Activated naive CD4-positive, alpha-beta T cell treated with anti-CD3 and anti-CD28 coated beads, Interleukin-2, amount 50 U/mL, for 24 hours (primary cell): ENCODE measurements at regions not wholly inside any gene's neighbourhood (a gene's known extent, or its start where the extent isn't known, plus 50 kb on each side); places are given as distances from the start of the nearest gene placed in this dataset.

Experiments
- H3K27ac Mint-ChIP-seq: one replicate; pipeline ENCODE4 v1.8.0; 2021; ENCODE audit warnings: mild to moderate bottlenecking, mixed read lengths
- H3K27me3 Mint-ChIP-seq: one replicate; pipeline ENCODE4 v1.8.0; 2021; ENCODE audit warnings: mixed read lengths
- H3K36me3 Mint-ChIP-seq: one replicate; pipeline ENCODE4 v1.8.0; 2021; ENCODE audit warnings: mixed read lengths
- H3K4me1 Mint-ChIP-seq: one replicate; pipeline ENCODE4 v1.8.0; 2021; ENCODE audit warnings: mixed read lengths
- H3K4me3 Mint-ChIP-seq: one replicate; pipeline ENCODE4 v1.8.0; 2021; ENCODE audit warnings: mild to moderate bottlenecking, mixed read lengths
- H3K9me3 Mint-ChIP-seq: one replicate; pipeline ENCODE4 v1.8.0; 2021; ENCODE audit warnings: mixed read lengths

DNA sequence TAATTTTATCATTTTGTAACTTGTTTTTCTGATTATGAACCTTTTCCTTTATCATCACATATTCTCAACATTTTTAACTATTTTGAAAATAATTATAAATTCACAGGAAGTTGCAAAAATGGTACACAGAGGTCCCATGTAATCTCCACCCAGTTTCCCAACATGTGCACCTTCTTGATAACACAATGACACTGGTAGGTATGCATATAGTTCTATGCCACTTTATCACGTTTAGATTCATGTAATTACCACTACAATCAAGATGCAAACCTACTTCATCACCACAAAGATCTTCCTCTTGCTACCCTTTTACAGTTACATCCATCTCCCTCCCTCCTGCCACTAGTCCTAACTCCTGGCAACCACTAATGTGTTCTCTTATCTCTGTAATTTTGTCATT, 413.9 kb downstream of the SHQ1 start:
- peaks cover 77% of the 10 kb centered on the region for H3K4me1 Mint-ChIP-seq
- H3K36me3 Mint-ChIP-seq = peaks cover 27% of the 10 kb centered on the region
- H3K27me3 Mint-ChIP-seq = no peaks in the 10 kb centered on the region
- no peak overlapping the region for H3K27ac Mint-ChIP-seq
- no peaks in the 10 kb centered on the region for H3K9me3 Mint-ChIP-seq
- H3K4me3 Mint-ChIP-seq = no peak overlapping the region

DNA sequence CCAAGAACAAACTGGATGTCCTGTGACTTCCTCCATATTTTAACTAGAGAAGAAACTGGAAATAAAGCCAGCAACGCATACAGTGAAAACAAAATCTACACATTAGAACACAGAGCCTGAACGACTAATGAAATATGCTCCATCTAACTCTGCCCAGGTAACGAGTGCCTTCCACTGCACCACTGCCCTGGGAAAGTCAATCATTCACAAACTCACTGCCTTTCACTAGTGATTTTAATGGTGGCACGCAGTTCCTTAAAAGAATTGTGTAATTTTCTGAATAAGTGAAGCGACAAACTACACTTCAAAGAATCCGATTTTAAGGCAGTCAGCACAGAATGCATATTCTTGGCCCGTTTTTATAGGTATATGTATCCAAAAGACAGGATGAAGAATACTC, 416.0 kb downstream of the SHQ1 start:
- H3K27me3 Mint-ChIP-seq = no peaks in the 10 kb centered on the region

DNA sequence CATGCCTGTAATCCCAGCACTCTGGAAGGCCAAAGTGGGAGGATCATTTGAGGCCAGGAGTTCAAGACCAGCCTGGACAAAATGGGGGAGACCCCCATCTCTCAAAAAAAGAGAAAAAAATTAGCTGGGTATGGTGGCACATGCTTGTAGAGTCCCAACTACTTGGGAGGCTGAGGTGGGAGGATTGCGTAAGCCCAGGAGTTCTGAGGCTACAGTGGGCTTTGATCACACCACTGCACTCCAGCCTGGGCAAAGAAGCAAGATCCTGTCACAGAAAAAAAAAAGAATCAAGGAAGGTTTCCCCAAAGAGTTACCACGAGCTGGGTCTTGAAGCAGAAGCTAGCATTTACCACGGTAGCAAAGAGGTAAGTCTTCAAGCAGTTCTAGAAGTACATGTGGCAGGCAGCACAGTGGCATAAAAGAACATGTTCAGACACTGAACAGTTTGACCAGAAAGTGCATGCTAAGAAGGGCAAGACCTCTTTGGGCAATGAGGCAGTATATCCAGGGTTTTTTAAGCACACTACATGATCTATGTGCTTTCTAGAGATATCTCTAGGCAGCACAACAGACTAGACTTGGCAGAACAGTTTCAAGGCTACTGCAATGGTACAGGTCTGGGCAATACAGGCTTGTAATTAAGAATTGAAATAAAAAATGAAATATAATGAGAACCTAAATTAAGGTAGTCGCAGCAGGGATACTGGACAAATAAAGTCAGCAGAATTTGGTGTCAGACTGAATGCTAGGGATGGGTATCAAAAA, 418.5 kb downstream of the SHQ1 start:
- no peaks in the 10 kb centered on the region for H3K9me3 Mint-ChIP-seq
- H3K4me1 Mint-ChIP-seq = peaks cover 95% of the 10 kb centered on the region
- no peak overlapping the region for H3K4me3 Mint-ChIP-seq
- H3K36me3 Mint-ChIP-seq = peaks cover 14% of the 10 kb centered on the region
- no peak overlapping the region for H3K27ac Mint-ChIP-seq
- no peaks in the 10 kb centered on the region for H3K27me3 Mint-ChIP-seq

More for the DNA sequence above, 416.0 kb downstream of the SHQ1 start:
- Mint-ChIP-seq H3K27ac (no peak overlapping the region), H3K4me3 (no peak overlapping the region), H3K9me3 (no peaks in the 10 kb centered on the region), H3K36me3 (peaks cover 17% of the 10 kb centered on the region), H3K4me1 (peaks cover 76% of the 10 kb centered on the region)

DNA sequence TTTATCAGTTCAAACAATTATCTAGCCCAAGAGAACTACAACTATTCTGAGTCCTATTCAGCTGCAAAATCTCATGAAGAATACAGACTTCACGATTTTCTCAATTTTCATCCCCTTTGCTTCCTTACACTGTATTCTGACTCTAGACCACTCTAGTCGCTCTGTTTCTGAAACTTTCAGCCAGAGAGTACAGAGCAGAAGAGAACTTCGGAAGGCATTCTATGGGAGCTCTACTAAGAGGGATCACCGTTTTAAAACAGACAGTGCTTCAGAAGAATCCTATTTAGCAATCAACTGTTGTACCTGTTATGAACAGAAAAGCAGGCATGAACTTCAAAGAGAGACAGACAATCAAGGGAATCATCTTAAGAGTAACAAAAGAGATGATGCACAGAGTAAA, 419.4 kb downstream of the SHQ1 start:
- H3K27ac Mint-ChIP-seq = no peak overlapping the region
- peaks cover 9% of the 10 kb centered on the region for H3K36me3 Mint-ChIP-seq
- no peaks in the 10 kb centered on the region for H3K27me3 Mint-ChIP-seq
- H3K4me1 Mint-ChIP-seq = peaks cover 95% of the 10 kb centered on the region
- no peaks in the 10 kb centered on the region for H3K9me3 Mint-ChIP-seq
- no peak overlapping the region for H3K4me3 Mint-ChIP-seq

DNA sequence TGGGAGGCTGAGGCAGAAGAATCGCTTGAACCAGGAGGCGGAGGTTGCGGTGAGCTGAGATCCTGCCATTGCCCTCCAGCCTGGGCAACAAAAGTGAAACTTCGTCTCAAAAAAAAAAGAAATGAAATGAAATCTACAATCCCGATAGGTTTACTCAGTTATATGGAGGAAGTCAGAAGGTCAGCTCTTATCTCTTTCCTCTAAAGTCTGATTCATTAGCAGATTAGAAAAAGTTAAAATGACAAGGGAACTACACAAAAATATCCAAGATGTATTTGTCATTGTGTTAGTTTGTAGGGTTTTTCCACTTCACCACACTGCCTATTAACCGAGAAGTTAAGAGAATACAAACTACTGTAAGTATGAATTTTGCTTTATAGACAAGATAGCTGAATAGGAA, 420.6 kb downstream of the SHQ1 start:
- Mint-ChIP-seq H3K9me3 (no peaks in the 10 kb centered on the region), H3K4me3 (peak overlapping the region; percentile 31), H3K27ac (no peak overlapping the region), H3K27me3 (no peaks in the 10 kb centered on the region), H3K4me1 (peaks cover 89% of the 10 kb centered on the region), H3K36me3 (peaks cover 12% of the 10 kb centered on the region)

DNA sequence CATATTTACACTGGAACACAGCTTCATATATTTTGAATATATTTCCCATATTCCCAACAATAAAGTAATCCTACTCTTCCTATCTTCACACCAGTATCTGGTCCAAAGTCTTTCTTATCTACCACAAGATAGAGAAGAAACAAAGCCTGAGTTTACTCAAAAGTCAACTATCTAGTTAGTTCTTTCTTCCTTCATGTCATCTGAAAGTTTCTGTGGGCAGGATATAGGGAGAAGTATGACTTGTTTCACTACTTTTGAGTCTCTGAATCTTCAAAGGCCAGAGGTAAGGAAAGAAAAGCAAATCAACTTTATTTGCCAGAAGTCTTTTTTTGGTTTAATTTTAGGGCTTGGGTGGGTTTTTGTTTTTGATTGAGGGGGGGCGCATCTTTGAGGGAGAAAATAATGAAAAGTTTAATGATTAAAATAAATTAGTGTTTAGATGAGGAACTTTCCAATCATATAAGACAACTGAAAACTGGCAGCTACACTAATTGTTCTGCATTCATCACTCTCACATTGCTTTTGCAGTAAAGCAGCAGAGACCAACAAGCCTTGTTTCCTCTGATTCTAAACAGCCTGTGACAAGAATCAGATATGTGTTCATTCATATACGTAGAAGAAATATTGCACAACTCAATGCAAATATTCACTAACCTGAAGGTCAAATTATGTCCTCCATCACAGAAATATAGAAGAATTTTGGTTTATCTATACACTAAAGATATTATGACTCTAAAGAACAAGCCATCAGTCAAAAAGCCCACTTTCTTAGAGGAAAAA, 421.4 kb downstream of the SHQ1 start:
- H3K27ac Mint-ChIP-seq = peak overlapping the region; percentile 90

DNA sequence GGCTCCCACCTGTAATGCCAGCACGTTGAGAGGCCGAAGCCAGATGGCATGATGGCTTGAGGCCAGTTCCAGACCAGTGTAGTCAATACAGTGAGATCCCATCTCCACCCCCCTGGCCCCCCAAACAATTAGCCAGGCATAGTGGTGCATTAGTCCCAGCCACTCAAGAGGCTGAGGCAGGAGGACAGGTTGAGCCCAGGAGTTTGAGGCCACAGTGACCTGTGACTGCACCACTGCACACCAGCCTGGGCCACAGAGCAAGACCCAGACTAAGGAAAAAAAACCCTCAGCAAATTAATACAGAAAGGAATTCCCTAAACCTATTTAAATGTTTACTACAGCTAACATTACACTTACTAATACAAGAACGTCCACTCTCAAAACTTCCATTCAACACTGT, 424.6 kb downstream of the SHQ1 start:
- peaks cover 90% of the 10 kb centered on the region for H3K4me1 Mint-ChIP-seq
- H3K36me3 Mint-ChIP-seq = peaks cover 23% of the 10 kb centered on the region
- no peak overlapping the region for H3K4me3 Mint-ChIP-seq
- no peaks in the 10 kb centered on the region for H3K9me3 Mint-ChIP-seq
- no peak overlapping the region for H3K27ac Mint-ChIP-seq
- H3K27me3 Mint-ChIP-seq = no peaks in the 10 kb centered on the region

More for the DNA sequence above, 421.4 kb downstream of the SHQ1 start:
- Mint-ChIP-seq H3K4me3 (peak overlapping the region; percentile 56), H3K27me3 (no peaks in the 10 kb centered on the region), H3K4me1 (peaks cover 89% of the 10 kb centered on the region), H3K9me3 (no peaks in the 10 kb centered on the region), H3K36me3 (peaks cover 18% of the 10 kb centered on the region)

DNA sequence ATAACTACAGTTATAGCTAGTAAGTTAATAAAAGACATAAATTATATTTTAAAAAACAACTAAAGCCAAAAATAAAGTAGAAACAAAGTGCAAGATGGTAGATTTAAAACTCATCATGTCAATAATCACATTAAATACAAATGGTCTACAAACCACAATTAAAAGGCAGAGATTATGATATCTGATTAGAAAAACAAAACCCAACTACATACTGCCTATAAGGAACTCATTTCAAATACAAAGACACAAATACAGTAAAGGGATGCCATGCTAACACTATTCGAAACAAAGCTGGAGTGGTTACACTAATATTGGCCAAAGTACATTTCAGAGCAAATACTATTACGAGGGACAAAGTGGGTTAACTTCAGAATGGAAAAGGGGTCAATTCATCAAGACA, 426.5 kb downstream of the SHQ1 start:
- H3K4me3 Mint-ChIP-seq = no peak overlapping the region
- no peaks in the 10 kb centered on the region for H3K27me3 Mint-ChIP-seq
- H3K36me3 Mint-ChIP-seq = peaks cover 23% of the 10 kb centered on the region
- H3K9me3 Mint-ChIP-seq = no peaks in the 10 kb centered on the region
- H3K4me1 Mint-ChIP-seq = peaks cover 88% of the 10 kb centered on the region
- no peak overlapping the region for H3K27ac Mint-ChIP-seq

DNA sequence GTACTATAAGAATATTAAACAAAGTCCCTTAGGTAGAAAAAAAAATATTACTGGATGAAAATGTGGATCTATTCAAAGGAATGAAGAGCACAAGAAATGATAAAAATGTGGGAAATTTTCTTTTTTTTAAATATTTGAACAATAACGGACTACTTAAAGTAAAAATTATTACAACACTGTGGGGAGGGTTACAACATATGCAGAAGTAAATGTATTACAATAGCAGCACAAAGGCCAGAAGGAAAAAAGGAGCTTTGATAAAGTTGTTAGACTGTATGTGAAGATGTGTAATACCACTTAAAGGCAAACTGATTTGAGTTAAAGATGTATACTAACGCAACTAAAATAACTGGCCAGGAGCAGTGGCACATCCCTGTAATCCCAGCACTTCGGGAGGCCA, 427.1 kb downstream of the SHQ1 start:
- no peaks in the 10 kb centered on the region for H3K27me3 Mint-ChIP-seq
- H3K36me3 Mint-ChIP-seq = peaks cover 21% of the 10 kb centered on the region

DNA sequence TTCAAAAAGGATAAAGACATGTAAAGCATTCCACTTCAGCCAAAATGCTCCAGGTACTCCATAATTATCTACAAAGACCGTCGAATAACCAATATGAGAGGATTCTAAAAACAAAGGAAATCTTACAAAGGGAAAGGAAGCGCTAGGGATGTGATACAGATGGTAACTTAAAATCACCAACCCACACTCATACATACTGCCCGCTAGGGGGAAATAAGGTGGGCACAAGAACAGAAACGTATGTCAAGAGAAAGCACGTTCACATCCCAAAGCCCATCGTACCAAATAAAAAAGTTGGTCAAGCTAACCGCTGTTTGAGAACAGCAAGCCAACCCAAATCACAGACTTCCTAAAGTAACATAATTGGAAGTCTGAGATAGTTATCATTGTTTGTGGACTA, 429.4 kb downstream of the SHQ1 start:
- Mint-ChIP-seq H3K27ac (peak overlapping the region; percentile 78), H3K36me3 (peaks cover 25% of the 10 kb centered on the region), H3K9me3 (no peaks in the 10 kb centered on the region), H3K4me3 (peak overlapping the region; percentile 51), H3K4me1 (peaks cover 84% of the 10 kb centered on the region), H3K27me3 (no peaks in the 10 kb centered on the region)

More for the DNA sequence above, 427.1 kb downstream of the SHQ1 start:
- Mint-ChIP-seq H3K9me3 (no peaks in the 10 kb centered on the region), H3K27ac (no peak overlapping the region), H3K4me1 (peaks cover 87% of the 10 kb centered on the region), H3K4me3 (no peak overlapping the region)

DNA sequence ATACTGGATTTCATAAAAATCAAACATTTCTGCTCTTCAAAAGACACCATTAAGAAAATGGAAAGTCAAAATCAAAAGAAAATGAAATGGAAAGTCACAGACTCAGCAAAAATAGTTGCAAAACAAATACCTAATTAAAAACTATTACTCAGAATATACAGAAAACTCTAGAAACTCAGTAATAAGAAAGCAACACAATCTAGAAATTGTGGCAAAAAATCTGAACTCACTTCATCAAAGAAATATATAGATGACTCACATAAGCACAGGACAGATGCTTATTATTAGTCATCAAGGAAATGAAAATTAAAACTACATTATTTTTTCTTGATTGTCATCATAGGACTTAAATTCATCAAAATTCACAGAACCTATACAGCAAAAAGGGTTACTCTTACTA, 430.0 kb downstream of the SHQ1 start:
- Mint-ChIP-seq H3K9me3 (no peaks in the 10 kb centered on the region), H3K4me3 (peak overlapping the region; percentile 51), H3K4me1 (peaks cover 84% of the 10 kb centered on the region), H3K27me3 (no peaks in the 10 kb centered on the region), H3K27ac (peak overlapping the region; percentile 70), H3K36me3 (peaks cover 25% of the 10 kb centered on the region)

DNA sequence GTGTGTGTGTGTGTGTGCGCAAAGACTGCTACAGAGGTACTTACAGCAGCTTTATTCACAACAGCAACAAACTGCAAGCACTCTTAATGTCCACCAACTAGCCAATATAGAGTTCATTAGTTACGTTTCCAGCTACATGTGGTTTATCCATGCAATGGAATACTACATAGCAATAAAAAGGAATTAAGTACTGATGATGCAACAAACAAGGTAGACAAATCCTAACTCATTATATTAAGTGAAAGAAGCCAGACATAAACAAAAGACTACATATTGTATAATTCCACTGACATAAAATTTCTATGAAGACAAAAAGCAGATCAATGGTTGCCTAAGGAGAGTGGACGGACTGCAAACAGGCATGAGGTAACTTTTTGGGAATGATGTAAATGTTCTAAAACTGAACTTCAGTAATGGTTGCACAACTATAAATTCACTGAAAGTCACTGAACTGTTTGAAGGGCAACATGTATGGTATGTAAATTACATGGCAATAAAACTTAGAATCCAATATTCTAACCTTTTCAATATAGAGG, 433.7 kb downstream of the SHQ1 start:
- Mint-ChIP-seq H3K36me3 (peaks cover 8% of the 10 kb centered on the region), H3K4me1 (peaks cover 90% of the 10 kb centered on the region), H3K9me3 (no peaks in the 10 kb centered on the region), H3K27me3 (no peaks in the 10 kb centered on the region), H3K27ac (no peak overlapping the region), H3K4me3 (no peak overlapping the region)

DNA sequence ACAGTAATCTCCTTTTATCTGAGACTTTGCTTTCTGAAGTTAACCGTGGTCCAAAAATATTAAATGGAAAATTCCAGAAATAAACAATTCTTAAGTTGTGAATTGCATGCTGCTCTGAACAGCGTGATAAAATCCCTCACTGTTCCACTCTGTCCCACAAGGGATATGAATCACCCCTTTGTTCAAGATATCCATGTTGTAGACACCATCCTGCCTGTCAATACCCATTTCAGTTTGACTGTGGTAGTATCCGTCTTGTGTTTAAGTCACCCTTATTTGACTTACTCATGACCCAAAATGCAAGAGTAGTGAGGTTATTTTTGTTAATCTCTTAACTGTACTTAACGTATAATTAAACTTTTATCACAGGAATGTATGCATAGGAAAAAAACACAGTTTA, 435.0 kb downstream of the SHQ1 start:
- no peaks in the 10 kb centered on the region for H3K27me3 Mint-ChIP-seq
- peaks cover 8% of the 10 kb centered on the region for H3K36me3 Mint-ChIP-seq
- no peak overlapping the region for H3K4me3 Mint-ChIP-seq
- peaks cover 90% of the 10 kb centered on the region for H3K4me1 Mint-ChIP-seq
- no peak overlapping the region for H3K27ac Mint-ChIP-seq
- H3K9me3 Mint-ChIP-seq = no peaks in the 10 kb centered on the region

DNA sequence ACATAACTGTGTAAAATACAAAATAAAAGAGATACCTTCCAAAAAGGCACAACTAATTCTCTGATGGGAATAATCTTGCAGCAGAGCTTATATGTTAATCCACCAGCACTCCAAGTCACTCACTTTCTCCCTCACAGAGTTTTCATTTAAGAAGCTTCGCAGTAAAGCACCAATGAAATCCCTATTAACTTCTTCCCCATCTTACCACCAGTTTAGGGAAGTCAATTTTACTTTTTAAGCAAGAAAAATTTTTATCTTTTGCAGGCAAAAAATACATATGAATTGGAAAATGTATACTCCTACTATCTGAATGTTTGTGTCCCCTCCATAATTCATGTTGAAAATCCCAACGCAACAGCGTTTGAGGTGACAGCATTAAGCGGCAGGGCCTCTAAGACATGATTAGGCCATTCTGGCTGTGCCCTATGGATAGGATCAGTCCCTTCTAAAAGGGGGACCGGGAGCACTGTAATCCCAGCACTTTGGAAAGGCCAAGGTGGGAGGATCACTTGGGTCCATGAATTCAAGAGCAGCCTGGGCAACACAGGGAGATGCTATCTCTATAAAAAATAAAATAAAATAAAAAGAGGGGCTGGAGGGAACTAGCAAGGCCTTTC, 435.8 kb downstream of the SHQ1 start:
- peak overlapping the region; percentile 23 for H3K27ac Mint-ChIP-seq
- H3K4me1 Mint-ChIP-seq = peaks cover 90% of the 10 kb centered on the region
- H3K9me3 Mint-ChIP-seq = no peaks in the 10 kb centered on the region
- H3K36me3 Mint-ChIP-seq = peaks cover 8% of the 10 kb centered on the region
- no peaks in the 10 kb centered on the region for H3K27me3 Mint-ChIP-seq
- H3K4me3 Mint-ChIP-seq = no peak overlapping the region

DNA sequence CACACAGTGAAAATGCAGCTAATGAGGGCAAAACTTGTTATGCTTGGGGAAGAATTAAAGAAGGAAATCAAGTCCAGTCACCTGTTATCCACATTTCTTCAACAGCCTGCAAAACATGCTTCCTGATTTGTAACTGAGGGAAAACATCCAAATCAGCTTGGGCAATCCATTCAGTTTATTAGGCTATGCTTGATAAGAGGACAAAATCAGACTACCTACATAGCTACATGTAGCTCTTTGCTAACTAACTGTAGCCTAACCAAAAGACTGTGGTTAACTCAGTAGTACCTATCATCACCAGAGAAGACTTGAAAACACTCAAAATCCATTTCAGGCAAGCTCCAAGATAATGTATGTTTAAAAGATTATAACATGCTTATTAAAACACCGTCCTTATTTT, 436.4 kb downstream of the SHQ1 start:
- H3K27ac Mint-ChIP-seq = no peak overlapping the region
- H3K27me3 Mint-ChIP-seq = no peaks in the 10 kb centered on the region
- peak overlapping the region; percentile 15 for H3K4me3 Mint-ChIP-seq
- peaks cover 8% of the 10 kb centered on the region for H3K36me3 Mint-ChIP-seq
- H3K4me1 Mint-ChIP-seq = peaks cover 94% of the 10 kb centered on the region
- H3K9me3 Mint-ChIP-seq = no peaks in the 10 kb centered on the region

DNA sequence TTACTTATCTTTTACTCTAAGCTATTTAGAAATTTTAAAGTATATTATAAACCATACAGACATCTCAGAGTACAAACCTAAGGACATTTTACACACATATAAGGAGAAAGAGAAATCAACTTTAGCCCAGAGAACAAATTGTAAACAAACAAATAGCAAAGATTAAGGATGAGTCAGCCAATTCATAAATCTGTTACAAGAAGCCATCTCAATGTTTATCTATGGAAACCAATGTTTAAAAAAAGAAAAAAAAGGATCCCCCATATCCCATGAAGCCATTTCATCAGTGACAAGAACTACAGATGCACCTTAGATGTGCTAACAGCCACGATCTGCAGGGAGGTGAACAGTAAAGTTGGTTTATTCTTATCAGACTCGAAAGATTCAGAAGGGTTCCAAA, 437.1 kb downstream of the SHQ1 start:
- Mint-ChIP-seq H3K36me3 (peaks cover 8% of the 10 kb centered on the region), H3K27ac (peak overlapping the region; percentile 4), H3K4me1 (peaks cover 95% of the 10 kb centered on the region), H3K27me3 (no peaks in the 10 kb centered on the region), H3K4me3 (no peak overlapping the region), H3K9me3 (no peaks in the 10 kb centered on the region)
